T-helper 1 cell (primary cell): ENCODE measurements at regions not wholly inside any gene's neighbourhood (a gene's known extent, or its start where the extent isn't known, plus 50 kb on each side); places are given as distances from the start of the nearest gene placed in this dataset.

ENCODE experiments used
- DNase-seq, 5 donors: peaks; one replicate each; pipeline ENCODE4 v3.0.0-alpha.2; 2012 to 2020

DNA sequence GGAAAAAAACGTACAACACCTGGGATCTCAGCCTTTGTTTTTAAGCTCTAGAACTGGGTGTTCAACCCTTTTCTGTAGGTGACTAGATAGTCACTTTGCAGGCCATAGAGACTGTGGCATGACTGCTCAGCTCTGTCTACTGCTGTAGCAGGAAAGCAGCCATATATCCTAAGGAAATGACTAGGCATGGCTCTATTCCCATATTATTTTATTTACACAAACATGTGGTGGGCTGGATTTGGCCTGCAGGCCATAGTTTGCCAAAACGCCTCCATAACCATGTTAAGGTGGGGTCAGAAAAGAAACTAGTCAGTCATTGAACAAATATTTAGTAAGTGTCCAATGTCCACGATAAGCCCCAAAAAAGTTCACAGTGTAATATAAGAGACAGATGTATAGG, 452.5 kb downstream of the MCTP2 start:
- no peak for DNase-seq

DNA sequence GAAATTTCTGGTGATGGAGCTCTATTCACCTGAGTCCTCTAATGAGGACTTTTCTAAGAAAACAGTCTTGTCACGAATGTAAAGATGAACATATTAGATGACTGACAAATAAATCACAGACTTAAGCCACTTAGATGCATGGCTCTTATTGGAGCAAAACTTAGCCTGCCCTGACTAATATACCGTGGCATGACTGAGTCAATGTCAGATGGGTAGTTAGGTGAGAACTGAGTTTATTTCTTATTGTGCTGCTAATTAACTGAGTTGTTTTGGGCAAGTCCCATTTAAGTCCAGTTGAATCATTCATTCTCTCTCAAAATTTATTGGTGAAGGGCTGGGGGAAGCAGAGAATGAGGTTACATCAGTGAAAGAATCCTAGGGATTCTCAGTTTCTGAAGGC, 459.8 kb downstream of the MCTP2 start:
- no peak for DNase-seq

DNA sequence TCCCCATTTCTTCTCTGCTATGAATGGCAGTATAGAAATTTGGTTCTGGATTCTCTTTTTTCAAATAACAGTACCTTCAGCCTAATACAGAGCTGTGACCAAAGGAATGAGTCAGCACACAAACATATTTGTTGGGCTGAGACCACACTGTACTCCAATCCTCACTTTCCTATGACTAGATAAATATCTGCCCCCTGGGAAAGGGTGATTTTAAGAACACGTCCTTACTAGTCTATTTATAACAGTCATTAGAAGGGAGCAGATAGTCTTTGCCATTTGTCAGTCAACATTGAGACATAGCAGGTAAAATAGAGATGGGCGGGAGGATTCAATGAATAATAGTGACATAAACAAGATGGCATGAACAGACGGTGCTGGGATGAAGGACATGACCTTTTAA, 461.3 kb downstream of the MCTP2 start:
- no peak for DNase-seq

DNA sequence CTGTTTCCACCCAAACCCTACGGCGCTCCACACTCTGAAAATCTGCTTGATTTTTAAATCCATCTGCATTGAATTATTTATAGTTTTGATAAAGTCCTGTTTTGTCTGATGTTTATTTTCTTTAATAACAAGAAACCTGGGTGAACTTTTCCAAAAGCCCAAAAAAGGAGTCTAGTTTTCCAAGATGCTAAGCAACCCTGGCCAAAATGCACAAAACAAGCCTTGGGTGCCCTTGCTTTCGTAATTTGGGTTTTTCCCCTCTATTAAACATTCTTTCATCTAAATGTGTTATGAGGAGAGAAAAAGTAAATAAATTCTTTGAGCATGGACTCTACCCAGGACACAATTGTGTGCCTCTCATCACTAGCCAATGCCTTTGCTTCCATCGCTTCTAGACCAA, 468.9 kb downstream of the MCTP2 start:
- no peak for DNase-seq

DNA sequence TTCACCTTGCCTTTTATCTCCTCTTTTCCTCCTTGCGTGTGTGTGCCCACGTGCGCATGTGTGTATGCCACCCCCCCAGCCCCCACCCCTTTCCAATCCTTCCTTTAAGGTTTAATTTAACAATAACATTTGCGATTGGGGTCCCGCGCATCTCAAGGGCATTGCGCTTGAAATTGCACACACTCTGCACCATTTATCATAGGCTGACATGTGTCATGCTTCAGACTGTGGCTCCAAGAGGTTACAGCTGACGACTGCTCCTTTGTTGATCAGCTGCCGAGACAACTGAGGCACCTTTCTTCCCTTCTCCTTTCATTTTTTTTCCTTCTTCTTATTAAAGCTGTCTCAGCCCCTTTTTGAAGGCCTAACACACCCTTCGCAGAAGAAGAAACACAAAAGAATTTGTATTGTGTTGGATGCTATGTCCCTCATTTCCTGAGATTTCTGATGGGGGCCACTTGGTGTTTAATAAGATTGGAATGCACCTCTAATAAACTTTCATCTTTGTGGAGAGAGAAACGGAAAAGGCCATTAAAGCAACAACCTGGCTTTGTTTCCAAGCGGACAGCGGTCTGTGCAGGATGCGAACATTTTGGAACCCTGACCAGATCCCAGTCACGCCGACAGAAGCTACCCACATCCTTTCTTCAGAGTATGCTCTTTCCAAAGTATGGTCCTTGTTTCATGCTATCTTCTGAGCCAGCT, 470.1 kb downstream of the MCTP2 start:
- no peak for DNase-seq

DNA sequence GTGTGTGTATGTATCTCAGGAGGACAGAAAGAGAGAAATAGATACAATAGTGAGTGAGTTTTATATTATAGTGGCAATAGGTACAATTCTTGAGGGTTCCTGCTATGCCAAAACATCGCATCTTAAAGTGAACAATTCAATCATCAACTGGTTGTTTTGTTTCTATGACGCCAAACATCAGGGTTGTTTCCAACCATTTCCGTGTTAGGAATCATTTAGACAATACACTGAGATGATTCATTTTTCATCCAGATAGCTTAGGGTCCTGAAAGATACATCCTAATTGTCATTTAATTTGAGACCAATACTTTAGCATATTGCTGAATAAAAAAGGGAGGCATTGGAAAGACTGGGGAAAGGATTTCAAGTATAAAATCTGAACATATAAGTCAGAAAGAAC, 472.2 kb downstream of the MCTP2 start:
- DNase-seq = no peak

DNA sequence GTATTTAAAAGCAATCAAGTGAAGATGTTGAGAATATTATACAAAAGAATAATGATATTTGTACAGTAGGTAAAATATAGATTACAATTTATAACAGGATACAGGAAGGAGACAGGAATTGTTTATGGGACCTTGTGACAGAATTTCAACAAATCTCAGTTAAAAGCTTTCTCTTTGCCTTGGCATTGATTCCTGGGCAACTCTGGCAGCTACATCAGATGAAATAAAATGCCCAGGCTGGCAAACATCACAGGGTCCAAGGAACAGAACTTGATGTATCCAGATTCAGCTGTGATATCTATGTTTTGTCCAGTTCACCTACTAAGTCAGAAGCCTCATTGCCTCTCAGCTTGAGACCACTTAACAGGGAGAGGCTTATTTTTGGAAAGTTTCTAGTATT, 473.1 kb downstream of the MCTP2 start:
- DNase-seq = no peak

DNA sequence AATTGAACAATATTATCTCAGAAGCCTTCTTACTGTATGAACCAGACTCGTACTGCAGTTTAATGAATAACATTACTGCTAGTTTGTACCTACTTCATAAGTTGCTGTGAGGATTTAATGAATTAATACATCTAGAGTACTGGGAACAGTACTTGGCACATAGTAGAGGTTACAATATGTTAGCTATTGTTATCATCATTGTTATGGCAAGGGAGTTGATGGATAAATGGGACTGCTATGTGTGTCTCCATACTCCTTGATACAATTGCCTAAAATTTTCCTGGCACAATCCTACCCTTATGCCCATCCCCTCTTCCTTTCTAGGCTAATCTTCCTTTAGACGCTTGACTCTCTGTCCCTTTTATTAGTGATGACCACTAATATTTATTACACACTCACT, 473.6 kb downstream of the MCTP2 start:
- DNase-seq = no peak

DNA sequence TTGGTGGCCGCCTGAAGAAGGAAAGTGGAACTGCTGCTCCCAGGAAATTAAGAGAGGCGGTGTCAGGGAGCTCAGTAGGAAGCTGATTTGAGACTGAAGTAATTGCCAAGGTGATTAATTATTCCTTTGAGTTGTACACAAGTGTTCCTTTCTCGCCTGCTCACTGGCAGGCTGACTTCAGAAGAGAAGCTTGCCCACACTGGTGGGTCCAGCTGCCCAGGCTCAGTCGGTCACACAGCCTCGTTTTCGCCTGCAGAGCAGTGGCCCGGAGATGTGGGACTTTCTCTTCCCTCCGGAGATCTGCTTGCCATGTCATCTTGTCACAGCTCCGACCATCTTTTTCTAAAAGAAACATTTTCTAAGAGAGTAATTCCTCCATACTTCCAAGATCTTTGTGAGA, 478.0 kb downstream of the MCTP2 start:
- DNase-seq = no peak

DNA sequence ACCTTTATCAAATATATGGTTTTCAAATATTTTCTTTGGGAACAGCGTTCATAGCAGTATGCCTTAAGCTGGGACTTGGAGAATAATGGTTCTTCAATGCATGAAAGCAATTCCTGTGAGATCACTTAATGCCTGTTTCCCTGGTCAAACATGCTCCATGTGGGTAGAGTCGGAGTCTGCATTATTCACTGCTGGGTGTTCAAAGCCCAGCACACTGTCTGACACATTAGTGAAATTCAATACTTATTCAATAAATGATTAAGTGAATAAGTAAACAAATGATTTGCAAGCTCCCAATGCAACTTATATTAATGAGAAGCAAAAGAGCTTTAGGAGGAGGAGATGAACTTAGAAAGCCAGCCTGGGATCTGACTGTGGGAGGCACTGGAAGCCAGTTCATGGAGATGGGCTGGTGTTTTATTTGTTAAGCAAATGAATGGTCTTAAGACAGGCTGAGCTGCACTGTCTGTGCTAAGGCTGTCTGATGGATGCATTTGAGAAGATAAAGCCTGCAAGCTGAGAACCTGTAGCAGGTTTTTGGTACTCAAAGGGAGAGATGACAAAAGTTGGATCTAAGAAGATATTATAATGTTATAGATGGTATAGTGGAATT, 490.8 kb downstream of the MCTP2 start:
- DNase-seq = no peak

DNA sequence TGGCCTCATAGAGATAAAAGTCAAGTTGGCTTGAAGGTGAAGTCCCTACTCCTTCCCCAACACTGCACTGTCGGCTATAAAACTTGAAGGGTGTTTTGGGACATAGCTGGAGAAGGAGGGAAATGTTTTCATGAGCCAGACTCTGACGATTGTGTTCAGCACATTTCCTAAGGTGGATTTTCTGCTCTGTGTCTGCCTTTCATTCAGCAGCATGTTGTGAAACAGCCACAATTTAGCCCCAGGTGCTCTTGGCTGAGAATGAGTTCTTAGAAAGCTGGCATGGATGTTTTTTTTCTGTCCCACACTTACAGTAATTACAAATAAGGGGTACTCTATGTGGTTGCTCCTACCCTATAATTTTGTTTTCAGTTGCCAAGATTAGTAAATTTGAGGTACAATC, 492.4 kb downstream of the MCTP2 start:
- no peak for DNase-seq

DNA sequence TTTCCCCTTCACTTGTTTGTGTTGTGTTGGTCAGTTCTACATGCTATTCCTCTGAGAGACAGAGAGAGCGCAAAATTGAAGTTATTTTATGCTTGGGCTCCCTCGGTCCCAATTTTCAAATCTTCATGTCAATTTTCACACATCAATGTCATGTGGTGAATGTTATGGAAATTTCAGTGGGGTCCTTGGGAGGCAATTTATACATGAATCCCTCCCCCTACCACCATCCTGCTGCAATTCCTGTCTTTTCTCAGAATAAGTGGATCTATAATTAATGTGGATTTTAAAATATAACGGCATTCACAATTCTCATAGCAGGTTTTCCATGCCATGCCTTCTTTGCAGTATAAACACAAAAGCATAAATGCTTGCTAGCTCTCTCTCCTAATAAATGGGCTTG, 499.9 kb downstream of the MCTP2 start:
- no peak for DNase-seq

DNA sequence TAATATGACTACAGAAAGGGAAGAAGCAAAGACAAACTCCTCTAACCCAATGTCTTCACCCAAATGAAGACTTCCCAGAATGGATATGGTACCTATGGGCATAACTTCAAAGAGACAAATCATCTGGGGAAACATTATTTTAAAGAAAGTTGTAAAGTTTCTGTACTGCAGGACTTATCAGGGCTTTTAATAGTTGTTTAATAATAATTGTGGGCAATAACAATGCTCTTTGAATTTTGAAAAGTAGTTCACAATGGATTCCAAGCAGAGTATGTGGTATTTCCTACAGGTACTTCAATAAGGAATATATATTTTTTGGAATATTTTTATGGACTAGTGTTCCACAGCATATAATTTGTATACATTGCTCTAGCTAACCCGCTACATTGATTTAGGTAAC, 503.1 kb downstream of the MCTP2 start:
- no peak for DNase-seq

DNA sequence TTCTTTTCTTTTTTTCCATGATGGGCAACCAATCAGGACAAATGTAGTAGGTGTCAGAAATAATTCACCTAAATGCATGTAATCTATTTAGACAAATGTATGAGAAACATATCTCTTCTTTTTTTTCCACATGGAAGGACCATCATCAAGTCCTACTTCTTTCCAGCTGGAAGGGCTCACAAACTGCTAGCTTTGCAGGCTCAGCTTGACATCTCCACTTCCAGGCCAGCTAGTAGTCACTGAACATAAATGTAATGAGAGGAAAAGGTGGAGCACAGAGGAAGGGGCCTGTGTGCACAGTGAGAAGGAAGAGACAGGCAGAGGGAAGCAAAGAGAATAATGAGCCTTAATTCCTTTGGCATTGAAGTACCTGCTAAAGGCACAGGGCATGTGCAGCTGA, 504.9 kb downstream of the MCTP2 start:
- no peak for DNase-seq

DNA sequence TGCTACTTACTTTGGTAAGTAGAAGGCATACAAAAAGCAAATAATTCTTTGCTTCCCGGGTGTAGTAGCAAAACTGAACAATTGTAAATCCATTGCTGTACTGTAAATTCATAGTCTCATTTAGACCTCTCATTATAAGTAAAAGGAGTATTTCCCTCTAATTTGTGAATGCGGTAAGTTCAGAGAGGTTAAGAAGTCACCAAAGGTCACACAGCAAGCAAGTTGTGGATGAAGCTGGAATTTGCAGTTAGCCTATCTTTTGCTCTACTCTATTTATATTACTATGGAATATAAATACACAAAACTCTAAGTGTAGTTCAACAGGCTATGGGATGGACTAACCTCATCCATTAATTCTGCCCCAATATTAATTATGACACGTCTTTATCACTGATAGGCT, 508.3 kb downstream of the MCTP2 start:
- DNase-seq = no peak

DNA sequence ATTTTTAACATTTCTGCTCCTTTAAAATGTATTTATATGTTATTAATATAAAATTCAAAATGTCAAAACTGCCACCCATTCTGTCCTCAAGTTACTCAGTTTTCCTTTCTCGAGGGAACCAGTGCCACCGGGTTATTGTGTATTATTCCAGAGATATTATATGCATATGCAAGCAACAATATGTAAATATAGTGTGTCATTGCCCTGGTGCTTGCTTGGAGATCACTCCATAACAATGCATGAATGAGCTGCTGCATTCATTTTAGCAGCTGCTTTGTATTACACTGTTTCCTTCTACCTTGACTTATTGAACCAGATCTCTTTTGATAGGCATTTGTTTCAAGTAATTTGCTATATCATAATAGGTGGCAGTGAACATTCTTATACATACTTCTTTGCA, 509.1 kb downstream of the MCTP2 start:
- DNase-seq = no peak

DNA sequence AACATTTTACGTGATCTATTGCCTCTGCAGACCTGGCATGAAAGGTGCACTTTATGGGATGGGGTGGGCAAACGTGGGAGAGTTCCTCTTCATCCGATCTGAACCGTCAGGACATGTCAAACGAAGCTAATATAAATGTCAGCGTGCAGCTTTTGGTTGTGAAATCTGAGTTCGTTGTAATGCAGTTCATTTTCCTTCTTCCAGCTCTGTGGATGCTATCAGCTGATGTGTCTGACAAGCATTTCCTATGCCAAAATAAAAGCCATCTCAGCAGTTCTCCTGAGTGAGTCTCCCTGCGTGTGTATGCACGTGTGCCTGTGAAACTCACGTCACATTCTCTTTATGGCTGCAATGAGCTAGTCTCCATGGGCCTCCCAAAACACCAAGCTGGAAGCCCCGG, 512.3 kb downstream of the MCTP2 start:
- no peak for DNase-seq

DNA sequence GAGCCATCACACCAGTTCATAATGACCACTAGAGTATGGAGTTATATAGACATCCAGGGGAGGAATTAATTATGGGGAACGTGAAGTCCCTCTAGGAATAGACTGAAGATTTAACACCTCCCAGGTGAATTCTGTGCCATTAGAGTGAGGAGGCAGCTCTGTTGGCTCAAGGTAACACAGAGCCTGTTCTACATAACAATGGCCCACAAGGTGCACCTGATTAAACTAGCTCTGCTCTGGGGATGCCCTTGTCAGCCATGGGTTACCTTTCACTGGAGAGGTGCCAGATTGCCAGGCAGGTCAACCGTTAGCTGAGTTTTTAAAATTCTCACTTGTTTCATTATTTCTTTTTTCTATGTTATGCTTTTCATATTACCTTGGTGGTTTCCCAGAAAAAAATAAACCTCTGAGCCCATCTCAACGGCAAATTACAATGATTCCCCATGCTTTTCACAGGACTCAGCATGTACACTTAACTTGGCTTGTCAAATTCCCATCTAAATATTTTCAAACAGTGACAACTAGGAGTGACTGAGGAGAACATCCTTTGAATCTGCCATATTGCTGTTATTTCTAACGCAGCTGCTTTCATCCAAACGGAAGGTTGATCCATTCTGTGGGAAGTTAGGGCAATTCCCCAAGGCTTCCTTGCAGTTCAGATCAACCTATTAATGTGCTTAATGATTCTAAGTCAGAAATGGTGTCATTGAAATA, 512.9 kb downstream of the MCTP2 start:
- no peak for DNase-seq

DNA sequence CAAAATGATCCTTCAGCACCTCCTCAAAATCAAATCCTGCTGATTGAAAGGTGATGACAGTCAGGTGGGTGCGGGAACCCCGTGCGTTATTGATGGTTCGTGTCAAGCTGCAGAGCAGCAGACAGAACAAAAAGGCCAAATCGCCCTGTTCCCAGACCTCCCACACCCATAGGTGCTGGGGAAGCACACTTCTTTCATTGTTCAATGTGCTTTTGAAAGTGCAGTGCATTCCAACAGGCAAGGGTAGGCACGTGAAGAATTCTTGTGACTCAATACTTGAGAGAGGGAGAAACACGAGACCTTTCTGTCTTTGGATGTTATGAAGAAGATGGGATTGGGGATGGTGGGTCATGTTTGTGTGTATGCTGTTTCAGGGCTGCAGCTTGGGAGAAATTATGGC, 514.0 kb downstream of the MCTP2 start:
- no peak for DNase-seq

DNA sequence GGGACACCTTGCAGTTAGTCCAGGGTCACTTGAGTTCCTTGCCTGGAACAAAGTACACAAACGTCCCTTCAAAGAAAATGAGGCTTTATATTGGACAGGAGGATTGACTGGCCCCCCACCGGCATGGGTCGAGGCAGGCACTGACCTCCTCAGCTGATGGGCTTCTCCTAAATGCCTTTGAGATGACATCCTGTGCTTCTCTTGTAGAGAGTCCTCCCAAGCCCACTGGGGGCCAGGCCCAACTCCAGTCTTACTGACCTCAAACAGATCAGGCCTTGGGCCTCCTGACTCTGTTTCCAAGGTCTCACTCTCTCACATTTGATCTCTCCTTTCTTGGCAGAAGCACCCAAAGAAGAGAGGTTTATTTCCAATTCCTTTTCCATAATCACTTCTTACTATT, 516.1 kb downstream of the MCTP2 start:
- no peak for DNase-seq

DNA sequence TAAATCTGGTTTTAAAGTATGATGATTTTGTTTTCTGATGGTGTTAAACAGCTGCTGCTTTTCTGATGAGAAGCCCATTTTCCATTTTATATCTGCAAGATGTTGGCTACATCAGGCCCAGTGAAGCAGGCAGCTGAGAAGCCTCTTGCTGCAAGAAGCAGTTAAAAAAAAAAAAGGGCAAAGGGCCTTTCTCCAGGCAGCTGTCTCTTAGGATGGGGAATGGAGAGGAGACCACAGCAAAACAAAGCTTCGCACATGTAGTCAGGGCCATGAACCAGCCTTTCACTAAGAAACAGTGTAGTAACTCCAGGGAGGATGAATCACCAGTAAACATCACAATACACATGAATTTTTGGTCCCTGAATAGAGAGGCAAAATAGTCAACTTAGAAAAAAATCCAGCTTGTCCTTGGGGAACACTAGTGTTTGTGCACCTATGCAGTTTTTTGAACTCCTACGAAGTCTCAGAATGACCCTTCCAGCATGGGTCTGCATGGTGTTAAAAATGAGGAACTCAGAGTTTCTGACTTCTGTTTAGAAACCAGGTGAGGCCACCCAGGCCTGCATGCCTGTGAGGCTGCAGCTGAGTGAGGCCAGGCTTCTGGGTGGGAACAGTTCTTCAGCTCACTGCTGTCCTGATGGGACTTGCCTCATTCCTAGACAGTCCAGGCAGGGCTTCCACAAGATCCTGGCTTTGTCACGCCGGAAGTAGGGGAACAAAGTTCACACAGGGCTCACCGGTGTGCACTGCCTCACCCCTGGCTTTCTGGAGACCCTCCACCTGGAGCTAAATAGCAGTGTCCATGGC, 518.7 kb downstream of the MCTP2 start:
- no peak for DNase-seq

DNA sequence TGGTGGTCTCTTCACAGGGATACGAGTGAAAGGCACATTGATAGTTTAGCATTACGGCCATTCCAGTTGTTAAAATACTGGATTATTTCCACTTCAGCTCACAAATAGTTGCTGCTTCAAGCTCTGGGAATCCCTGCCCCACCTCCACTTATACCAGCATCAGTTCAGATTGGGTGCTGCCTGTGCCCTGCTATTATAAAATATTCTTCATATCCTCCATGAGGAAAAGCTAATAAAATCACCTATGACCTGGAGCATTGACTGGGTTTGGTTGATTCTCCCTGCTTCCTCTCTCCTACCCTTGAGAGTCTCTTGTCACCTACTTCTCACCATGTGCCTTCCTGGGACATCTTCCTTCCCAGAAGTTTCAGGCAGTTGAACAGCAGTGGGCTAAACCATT, 529.0 kb downstream of the MCTP2 start:
- no peak for DNase-seq

DNA sequence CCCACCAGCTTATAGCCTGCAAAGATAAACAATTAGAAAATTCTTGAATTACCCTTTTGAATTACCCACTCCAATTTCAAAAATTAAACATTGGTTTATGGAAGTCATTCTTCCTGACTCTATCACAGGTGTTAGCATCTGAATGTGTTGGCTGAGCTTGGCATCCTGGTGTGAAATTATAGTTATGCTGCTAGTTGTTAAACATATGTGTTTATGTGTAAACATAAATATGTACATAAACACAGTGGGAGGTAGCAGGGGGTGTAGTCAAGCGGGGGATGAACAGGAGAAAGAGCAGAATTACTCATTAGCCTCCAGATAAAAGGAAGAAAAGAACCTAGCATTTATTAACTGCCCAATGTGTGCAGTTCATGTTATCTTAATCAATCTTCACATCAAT, 530.2 kb downstream of the MCTP2 start:
- no peak for DNase-seq

DNA sequence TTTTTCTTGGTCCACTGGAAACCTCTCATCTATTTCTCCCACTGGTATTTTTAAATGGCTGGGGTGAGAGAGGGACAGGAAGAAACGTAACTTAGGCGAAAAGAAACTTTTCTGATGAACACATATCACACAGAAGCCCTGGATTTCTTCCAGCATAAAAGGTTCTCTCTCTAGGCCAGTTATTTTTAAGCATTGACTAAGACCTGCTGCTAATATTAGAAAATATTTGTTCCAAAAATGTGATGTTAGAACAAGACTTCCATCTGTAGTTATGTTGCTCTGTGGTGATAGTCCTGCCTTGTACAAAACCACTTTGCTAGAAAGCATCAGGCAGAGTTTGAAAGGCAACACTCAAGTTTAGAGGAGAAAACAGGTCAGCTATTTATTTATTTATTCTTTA, 537.7 kb downstream of the MCTP2 start:
- DNase-seq = no peak
